G401 (cell line): ENCODE measurements at regions not wholly inside any gene's neighbourhood (a gene's known extent, or its start where the extent isn't known, plus 50 kb on each side); places are given as distances from the start of the nearest gene placed in this dataset.
"Not testable (repeated sequence)": the region's sequence is repeated elsewhere in the genome, so short reads cannot be mapped to it uniquely, and the experiment has no call there.

Experiments
- DNase-seq: peaks from one replicate; pipeline ENCODE4 v3.0.0-alpha.2; 2015; ENCODE audit warnings: low spot score
- in situ Hi-C: cut with HindIII; loops from 2 replicates; pipeline ENCODE4 v1.10.0; 2016; ENCODE audit warnings: low sequenced_read_pairs, mixed read lengths

GRCh38 chr9:17882688-17883594 is 304.1 kb downstream of the SH3GL2 start:
- DNase-seq, result no peak
- in situ Hi-C loops, result no loop called here

- no peak for DNase-seq
- in situ Hi-C loops, result no loop called here
These were observed 309.2 kb downstream of the SH3GL2 start for GRCh38 chr9:17888066-17888465.

GRCh38 chr9:17888964-17889363 is 310.1 kb downstream of the SH3GL2 start:
- in situ Hi-C loops, DNase-seq: not testable (repeated sequence)

- in situ Hi-C loops, result no loop called here
- DNase-seq, result no peak
These were observed 315.8 kb downstream of the SH3GL2 start for GRCh38 chr9:17894501-17895160.

DNA sequence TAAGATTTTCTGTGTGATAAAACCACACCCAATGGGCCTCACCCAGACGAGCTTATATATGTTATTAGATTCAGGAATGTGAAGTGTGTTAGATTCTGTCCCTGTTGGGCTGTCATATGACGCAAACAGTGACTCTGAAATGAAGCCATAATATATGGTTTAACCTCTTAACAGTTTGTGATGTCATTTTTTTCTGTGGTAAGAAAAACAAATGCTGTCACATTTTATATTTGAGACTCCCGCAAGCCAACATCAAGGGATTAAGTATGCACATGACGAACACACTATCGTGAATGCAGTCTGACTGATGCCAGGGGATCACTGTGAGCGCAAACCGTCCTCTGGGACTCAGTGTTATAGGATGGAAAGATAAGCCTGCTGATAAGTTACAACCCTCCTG is 321.7 kb downstream of the SH3GL2 start:
- in situ Hi-C loops, result no loop called here
- DNase-seq, result no peak

DNA sequence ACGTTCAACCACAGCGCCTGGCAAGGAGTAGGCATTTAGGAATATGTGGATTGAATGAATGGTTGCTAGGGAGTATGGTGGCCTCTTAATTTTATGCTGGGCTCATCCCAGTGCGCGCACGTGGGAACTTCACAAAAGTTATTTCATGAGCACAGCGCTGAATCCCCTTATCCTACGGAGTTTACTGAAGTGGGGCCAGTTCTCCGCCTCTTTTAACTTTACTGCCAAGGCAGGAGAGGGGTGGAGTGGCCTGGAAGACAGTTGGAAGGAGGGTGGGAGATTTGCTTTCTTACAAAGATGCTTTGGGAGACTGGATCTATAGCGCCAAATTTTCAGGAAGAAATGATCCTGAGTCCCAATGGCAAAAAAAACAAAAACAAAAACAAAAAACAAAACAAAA is 326.5 kb downstream of the SH3GL2 start:
- in situ Hi-C loops, result no loop called here
- no peak for DNase-seq

DNA sequence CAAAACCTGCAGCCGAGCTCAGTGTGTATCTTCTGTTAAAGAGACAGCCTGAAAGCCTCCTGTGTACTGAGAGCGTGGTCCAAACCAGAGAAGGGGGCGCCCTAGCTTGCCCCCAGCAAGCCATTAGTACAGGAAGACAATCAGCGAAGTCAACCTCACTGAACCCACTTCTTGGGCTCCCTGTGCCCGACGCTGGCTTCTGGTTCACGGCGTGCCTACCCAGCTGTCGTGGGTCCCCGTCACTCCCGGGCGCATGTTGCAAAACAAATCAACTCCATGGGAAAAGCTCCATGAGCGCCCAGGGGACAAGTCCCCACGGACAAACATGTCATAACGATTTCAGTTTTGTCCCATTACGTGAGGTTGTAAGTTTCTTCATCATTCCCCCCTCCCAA is 326.9 kb downstream of the SH3GL2 start:
- in situ Hi-C loops, result no loop called here
- DNase-seq, result no peak

DNA sequence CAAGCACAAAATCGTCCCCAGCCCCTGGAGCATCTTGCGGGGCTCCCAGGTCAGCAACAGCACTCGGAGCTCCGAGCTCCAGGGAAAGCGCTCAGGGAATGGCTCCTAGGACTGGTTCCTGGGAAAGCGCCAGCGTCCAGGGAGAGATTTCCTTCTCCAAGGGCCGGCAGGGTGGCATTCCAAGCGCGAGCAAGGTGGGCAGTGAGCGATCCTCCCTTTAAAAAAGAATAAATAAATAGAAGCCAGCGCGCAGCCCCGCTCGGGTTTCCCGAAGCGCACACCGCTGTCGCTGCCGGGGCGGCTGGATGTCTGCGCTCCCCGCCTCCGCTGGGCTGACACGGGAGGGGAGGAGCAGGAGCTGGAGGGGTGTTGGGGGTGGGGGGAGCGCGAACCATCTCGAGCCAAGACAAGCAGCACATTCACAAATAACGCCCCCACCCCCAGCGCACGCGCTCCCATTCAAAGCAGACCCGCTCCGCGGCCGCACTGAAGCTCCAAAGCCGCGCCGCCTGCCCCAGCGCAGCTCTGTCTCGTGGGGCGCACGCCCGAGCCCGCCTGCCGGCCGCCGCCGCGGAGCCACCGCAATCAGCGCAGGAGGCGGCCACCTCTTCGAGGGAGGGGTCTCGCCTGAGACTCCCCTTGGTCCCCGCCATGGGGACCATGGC is 327.4 kb downstream of the SH3GL2 start:
- in situ Hi-C loops, result no loop called here
- no peak for DNase-seq

GRCh38 chr9:17906841-17907778 is 328.2 kb downstream of the SH3GL2 start:
- in situ Hi-C loops, result no loop called here
- no peak for DNase-seq

DNA sequence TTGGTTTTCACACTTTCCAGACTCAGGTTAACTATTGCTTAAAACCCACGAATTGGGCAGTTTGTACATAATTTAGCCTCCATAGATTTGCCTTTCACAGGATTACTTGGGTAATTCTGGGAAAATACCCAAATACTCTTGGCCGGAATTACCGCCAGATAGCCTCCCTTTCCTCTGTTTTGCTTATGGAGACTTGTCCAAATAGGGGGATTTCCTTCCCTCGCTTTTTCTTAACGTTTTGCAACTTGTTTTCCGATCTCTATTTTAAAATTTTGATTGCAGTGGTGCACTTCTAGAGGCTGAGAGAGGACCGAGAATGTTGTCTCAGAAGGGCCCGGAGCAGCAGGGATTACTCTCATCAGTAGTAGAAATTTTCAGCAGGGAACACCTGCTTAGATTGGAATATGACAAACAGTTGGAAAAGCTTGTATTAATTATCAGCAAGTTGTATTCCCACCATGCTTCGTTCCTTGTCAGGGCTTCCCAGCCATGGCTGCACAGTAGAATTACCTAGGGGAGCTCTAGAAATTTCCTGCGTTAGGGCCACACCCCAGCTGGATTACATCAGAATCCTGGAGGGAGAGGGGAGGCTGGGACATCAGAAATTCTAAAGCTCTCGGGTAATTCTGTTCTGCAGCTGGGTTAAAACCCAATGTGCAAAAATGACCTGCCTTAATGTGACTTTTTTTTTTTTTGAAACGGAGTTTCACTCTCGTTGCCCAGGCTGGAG is 329.1 kb downstream of the SH3GL2 start:
- in situ Hi-C loops, result no loop called here
- no peak for DNase-seq

DNA sequence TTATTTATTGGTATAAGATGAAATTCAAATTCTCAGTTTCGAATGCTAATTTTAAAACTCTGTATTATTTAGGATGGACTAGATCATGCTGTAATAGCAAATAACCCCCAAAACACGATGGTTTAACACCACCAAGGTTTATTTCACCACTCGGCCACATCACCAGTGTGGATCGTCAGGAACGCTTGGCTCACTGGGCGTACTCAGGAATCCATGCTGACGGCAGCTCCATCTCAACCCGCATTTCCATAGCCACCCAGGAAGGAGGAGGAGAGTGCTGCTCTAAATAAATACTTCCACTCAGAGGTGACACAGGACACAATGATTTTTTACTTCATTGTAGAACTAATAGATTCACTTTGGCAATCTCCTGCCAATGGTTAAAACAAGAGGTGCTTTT is 347.4 kb downstream of the SH3GL2 start:
- no peak for DNase-seq
- in situ Hi-C loops, result no loop called here

- no peak for DNase-seq
- in situ Hi-C loops, result no loop called here
These were observed 348.8 kb downstream of the SH3GL2 start for GRCh38 chr9:17927616-17928015.

GRCh38 chr9:17928228-17928627 is 349.4 kb downstream of the SH3GL2 start:
- in situ Hi-C loops, result no loop called here
- DNase-seq, result no peak

- no peak for DNase-seq
- in situ Hi-C loops, result no loop called here
These were observed 349.9 kb downstream of the SH3GL2 start for GRCh38 chr9:17928768-17929167.

DNA sequence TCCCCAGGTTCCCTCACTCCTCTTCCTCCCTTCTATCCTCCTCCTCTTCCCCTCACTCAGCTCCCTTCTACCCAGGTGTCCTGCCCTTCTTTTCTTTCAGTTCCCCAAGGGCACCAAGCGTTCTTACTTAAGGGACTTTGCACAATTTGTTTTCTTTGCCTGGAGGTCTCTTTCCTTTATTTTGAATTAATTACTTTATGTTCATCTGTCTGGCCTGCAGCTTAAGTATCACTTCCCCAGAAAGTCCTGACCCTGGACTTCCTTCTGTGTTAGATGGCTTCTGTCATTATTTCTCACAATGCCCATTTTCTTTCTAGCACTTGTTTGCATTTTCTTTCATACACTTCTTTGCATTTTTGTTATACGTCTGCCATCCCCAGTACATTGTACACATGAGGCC is 350.6 kb downstream of the SH3GL2 start:
- in situ Hi-C loops, result no loop called here
- no peak for DNase-seq

DNA sequence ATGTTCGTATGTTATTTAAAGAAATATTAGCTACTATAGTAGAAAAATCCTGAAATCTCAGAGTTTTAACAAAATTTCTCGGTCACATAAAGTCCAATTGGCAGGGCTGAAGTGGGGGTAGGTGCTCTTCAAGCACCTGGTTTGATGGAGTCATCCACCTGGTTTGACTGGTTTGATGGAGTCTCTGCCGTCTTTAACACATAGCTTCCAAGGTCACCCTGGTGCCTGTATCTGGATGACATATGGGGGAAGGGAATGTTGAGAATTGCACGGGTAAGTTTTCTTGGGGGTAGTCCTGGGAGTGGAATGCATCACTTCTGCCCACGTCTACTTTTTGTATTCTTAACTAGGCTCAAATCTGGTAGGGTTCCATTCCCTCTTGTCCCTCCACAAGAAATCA is 351.2 kb downstream of the SH3GL2 start:
- in situ Hi-C loops, result no loop called here
- no peak for DNase-seq

GRCh38 chr9:17936365-17936764 is 357.5 kb downstream of the SH3GL2 start:
- no peak for DNase-seq
- in situ Hi-C loops, result no loop called here

GRCh38 chr9:17938035-17938655 is 359.3 kb downstream of the SH3GL2 start:
- DNase-seq, result no peak
- in situ Hi-C loops, result no loop called here
